K562 (cell line): ENCODE measurements at regions not wholly inside any gene's neighbourhood (a gene's known extent, or its start where the extent isn't known, plus 50 kb on each side); places are given as distances from the start of the nearest gene placed in this dataset.

Experiments
- ATAC-seq: fragments of 200-7000 bp; cut with Tn5 transposase; 3 replicates; pipeline ENCODE4 v1.9.1; 2020; ENCODE audit warnings: moderate library complexity
- BruUV-seq: library from RNA; stranded (reverse); fragments of 400-500 nt; replicated peaks from 2 replicates; lab custom pipeline; 2021; lab: Mats Ljungman, UMichigan
- CTCF ChIA-PET: fragments of 300-600 bp; formaldehyde crosslinking; extraction: SDS; loops from one replicate; lab custom pipeline; 2021; ENCODE audit warnings: low intra/inter-chr PET ratio; lab: Yijun Ruan, JAX
- POLR2A ChIA-PET: fragments of 300-600, 350-650 bp; sonication (Branson Sonifier 250); formaldehyde crosslinking; extraction: SDS; loops from one replicate; lab custom pipeline; 2021; ENCODE audit warnings: antibody characterized with exemption, inconsistent platforms; lab: Yijun Ruan, JAX
- DNase-seq, 4 experiments: peaks; one replicate each; pipeline versions ENCODE4 v3.0.0 to v3.0.0-alpha.2; 2011 to 2018; ENCODE audit warnings: low spot score in 3 of 4, mixed read lengths in 3 of 4; ENCODE audit errors: extremely low read depth in 1 of 4
- FAIRE-seq: peaks from 2 replicates; lab custom pipeline; 2011; peaks lifted over from hg19 to GRCh38; lab: Jason Lieb, UNC
- H2AFZ ChIP-seq: 2 replicates; pipeline ENCODE4 v1.6.0; 2011; ENCODE audit warnings: low read depth, low read length, control low read depth, inconsistent platforms
- H3K27ac ChIP-seq: fragments of 200-600 bp; 3 replicates; pipeline ENCODE4 v1.8.0; 2011; ENCODE audit warnings: low read depth, mild to moderate bottlenecking, control low read depth, inconsistent platforms, low read length, moderate library complexity, mixed read lengths; ENCODE audit errors: extremely low read depth
- H3K27me3 ChIP-seq, 2 experiments: fragments of 300-600 bp in 1 of 2; 2 replicates in 1 of 2; 3 replicates in 1 of 2; pipeline versions ENCODE4 v1.6.0 to v1.8.0; 2011; ENCODE audit warnings: inconsistent platforms in 2 of 2, low read length in 2 of 2, mild to moderate bottlenecking in 1 of 2, mixed read lengths in 1 of 2, moderate library complexity in 1 of 2; ENCODE audit not compliant: control insufficient read depth in 2 of 2, insufficient read depth in 2 of 2
- H3K36me3 ChIP-seq: fragments of 300-600 bp; 3 replicates; pipeline ENCODE4 v1.8.0; 2011; ENCODE audit warnings: mild to moderate bottlenecking, low read length, inconsistent platforms; ENCODE audit not compliant: control insufficient read depth, insufficient read depth
- H3K4me1 ChIP-seq, 2 experiments: fragments of 200-600 bp in 1 of 2; replicated peaks in 1 of 2; 2 replicates in 1 of 2; 3 replicates in 1 of 2; pipeline versions ENCODE4 v1.5.1 to v1.8.0; 2011; ENCODE audit warnings: inconsistent platforms in 2 of 2, low read length in 2 of 2, mild to moderate bottlenecking in 1 of 2, mixed read lengths in 1 of 2, moderate library complexity in 1 of 2; ENCODE audit not compliant: control insufficient read depth in 2 of 2, insufficient read depth in 2 of 2
- H3K4me2 ChIP-seq: 2 replicates; pipeline ENCODE4 v1.6.1; 2011; ENCODE audit warnings: low read length, control low read depth, inconsistent platforms, mixed read lengths; ENCODE audit not compliant: insufficient read depth
- H3K4me3 ChIP-seq: fragments of 200-600 bp; sonication (generic), shearing (Covaris generic); 2 replicates; pipeline ENCODE4 v1.5.1; 2016; ENCODE audit warnings: control low read depth, inconsistent platforms
- H3K79me2 ChIP-seq: fragments of 200-600 bp; 3 replicates; pipeline ENCODE4 v1.8.0; 2011; ENCODE audit warnings: low read length, inconsistent platforms; ENCODE audit not compliant: control insufficient read depth, insufficient read depth
- H3K9ac ChIP-seq, 2 experiments: 2 replicates each; pipeline versions ENCODE4 v1.6.0 to v1.6.1; 2011; ENCODE audit warnings: low read depth in 2 of 2, low read length in 2 of 2, control low read depth in 1 of 2, inconsistent platforms in 1 of 2, mild to moderate bottlenecking in 1 of 2, mixed read lengths in 1 of 2; ENCODE audit not compliant: insufficient read depth in 1 of 2
- H3K9me1 ChIP-seq: one replicate; pipeline ENCODE4 v1.6.0; 2011; ENCODE audit warnings: inconsistent platforms, mild to moderate bottlenecking, low read length, moderate library complexity; ENCODE audit not compliant: control insufficient read depth, insufficient read depth
- H3K9me3 ChIP-seq: replicated peaks from 2 replicates; pipeline ENCODE4 v1.5.1; 2011; ENCODE audit warnings: low read depth, low read length, inconsistent platforms; ENCODE audit not compliant: control insufficient read depth, insufficient read depth
- H4K20me1 ChIP-seq: replicated peaks from 2 replicates; pipeline ENCODE4 v1.6.1; 2011; ENCODE audit warnings: low read length, inconsistent platforms, mixed read lengths; ENCODE audit not compliant: control insufficient read depth, insufficient read depth
- ATF7 ChIP-seq: fragments of 450-650 bp; IDR thresholded peaks from 2 replicates; pipeline ENCODE4 v1.7.1; 2014; ENCODE audit warnings: mild to moderate bottlenecking, moderate library complexity
- BRF2 ChIP-seq: IDR thresholded peaks from 3 replicates; pipeline ENCODE4 v1.6.1; 2011; ENCODE audit warnings: borderline replicate concordance, mild to moderate bottlenecking; ENCODE audit not compliant: insufficient read length, insufficient read depth
- CREBBP ChIP-seq: IDR thresholded peaks from one replicate; pipeline ENCODE4 v1.6.1; 2012; ENCODE audit warnings: low read depth, mild to moderate bottlenecking, control low read depth, inconsistent platforms, low read length
- DLX4 ChIP-seq: fragments of 250-450 bp; sonication (Bioruptor Pico); IDR thresholded peaks from 2 replicates; pipeline ENCODE4 v1.6.1; 2021; ENCODE audit warnings: mild to moderate bottlenecking
- HDAC6 ChIP-seq: IDR thresholded peaks from 2 replicates; pipeline ENCODE4 v1.6.1; 2012; ENCODE audit warnings: low read depth, mild to moderate bottlenecking, control low read depth, inconsistent platforms, low read length, moderate library complexity
- LEF1 ChIP-seq: fragments of 450-650 bp; IDR thresholded peaks from 2 replicates; pipeline ENCODE4 v1.6.1; 2016; ENCODE audit warnings: mild to moderate bottlenecking
- PKNOX1 ChIP-seq: fragments of 450-650 bp; IDR thresholded peaks from 2 replicates; pipeline ENCODE4 v1.6.1; 2016
- POLR2AphosphoS5 ChIP-seq: IDR thresholded peaks from 2 replicates; pipeline ENCODE4 v1.6.1; 2011; ENCODE audit warnings: mild to moderate bottlenecking, low read depth, low read length, moderate library complexity; ENCODE audit not compliant: control insufficient read depth, insufficient read depth
- TBP ChIP-seq: optimal IDR thresholded peaks from 2 replicates; pipeline ENCODE3; 2011; ENCODE audit warnings: low read depth, low read length, improper control_type of control experiment
- TEAD1 ChIP-seq, 2 experiments: fragments of 450-650 bp in 1 of 2; sonication (generic) in 1 of 2; formaldehyde crosslinking; IDR thresholded peaks; 2 replicates each; pipeline versions ENCODE4 v1.4.0 to v1.8.0; 2020 to 2022; ENCODE audit warnings: mild to moderate bottlenecking in 2 of 2, missing genetic modification reagents in 1 of 2
- ZNF146 ChIP-seq: IDR thresholded peaks from one replicate; pipeline ENCODE4 v1.6.1; 2018; ENCODE audit warnings: missing compliant biosample characterization; ENCODE audit not compliant: unreplicated experiment
- ZNF785 ChIP-seq: fragments of 250-450 bp; sonication (Bioruptor Pico); IDR thresholded peaks from 2 replicates; pipeline ENCODE4 v1.4.0; 2020; ENCODE audit warnings: mild to moderate bottlenecking
- WGBS: fragments of 100-300 bp; shearing (Covaris generic); methylation state at CpG from one replicate; pipeline ENCODE4 v1.1.6; 2016; ENCODE audit warnings: low coverage, mixed read lengths; ENCODE audit not compliant: insufficient coverage; ENCODE audit errors: missing lambda C conversion rate; 5-methylcytosine and 5-hydroxymethylcytosine counted together
- in situ Hi-C: fragments of 300-500 bp; cut with MboI; formaldehyde crosslinking; loops from 4 replicates; pipeline ENCODE4 v1.15.0; 2018; ENCODE audit warnings: inconsistent platforms, mixed read lengths
- intact Hi-C: fragments of 100-400 bp; cut with micrococcal nuclease; formaldehyde crosslinking; loops from 2 replicates; pipeline ENCODE4 v1.14.2; 2022
- TF ChIP-seq, protein P1 (sequence below): fragments of 250-450 bp; sonication (Bioruptor Pico); IDR thresholded peaks from 2 replicates; pipeline ENCODE4 v1.9.0; 2021; ENCODE audit warnings: mild to moderate bottlenecking
- TF ChIP-seq, protein P2 (sequence below): fragments of 450-650 bp; IDR thresholded peaks from 2 replicates; pipeline ENCODE4 v1.6.1; 2018; ENCODE audit warnings: mild to moderate bottlenecking, low read depth; ENCODE audit not compliant: partially characterized antibody

- no peak for TF ChIP-seq PKNOX1
- TF ChIP-seq DLX4, result no peak
- TF ChIP-seq BRF2, result no peak
- no peak for TF ChIP-seq ZNF146 (CRISPR knock-in tag)
Observed at GRCh38 chr16:54647725-54648221, 282.9 kb upstream of the IRX5 start (continued).

GRCh38 chr16:54647216-54647615, 283.4 kb upstream of the IRX5 start:
- POLR2A ChIA-PET, result no interaction called here
- no peak for ATAC-seq
- intact Hi-C loops, result no loop called here
- TF ChIP-seq ATF7, result no peak
- no peak for TF ChIP-seq CREBBP
- no peak for TF ChIP-seq POLR2AphosphoS5
- TF ChIP-seq, protein P1, sequence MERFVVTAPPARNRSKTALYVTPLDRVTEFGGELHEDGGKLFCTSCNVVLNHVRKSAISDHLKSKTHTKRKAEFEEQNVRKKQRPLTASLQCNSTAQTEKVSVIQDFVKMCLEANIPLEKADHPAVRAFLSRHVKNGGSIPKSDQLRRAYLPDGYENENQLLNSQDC (CRISPR knock-in tag), result no peak
- no peak for TF ChIP-seq HDAC6
- TF ChIP-seq TBP, result no peak
- no peak for TF ChIP-seq ZNF785 (CRISPR knock-in tag)
- TF ChIP-seq TEAD1 (CRISPR knock-in tag; IDR thresholded peaks at IDR 0.05), result no peak
- TF ChIP-seq, protein P2, sequence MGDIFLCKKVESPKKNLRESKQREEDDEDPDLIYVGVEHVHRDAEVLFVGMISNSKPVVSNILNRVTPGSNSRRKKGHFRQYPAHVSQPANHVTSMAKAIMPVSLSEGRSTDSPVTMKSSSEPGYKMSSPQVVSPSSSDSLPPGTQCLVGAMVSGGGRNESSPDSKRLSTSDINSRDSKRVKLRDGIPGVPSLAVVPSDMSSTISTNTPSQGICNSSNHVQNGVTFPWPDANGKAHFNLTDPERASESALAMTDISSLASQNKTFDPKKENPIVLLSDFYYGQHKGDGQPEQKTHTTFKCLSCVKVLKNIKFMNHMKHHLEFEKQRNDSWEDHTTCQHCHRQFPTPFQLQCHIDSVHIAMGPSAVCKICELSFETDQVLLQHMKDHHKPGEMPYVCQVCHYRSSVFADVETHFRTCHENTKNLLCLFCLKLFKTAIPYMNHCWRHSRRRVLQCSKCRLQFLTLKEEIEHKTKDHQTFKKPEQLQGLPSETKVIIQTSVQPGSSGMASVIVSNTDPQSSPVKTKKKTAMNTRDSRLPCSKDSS, result no peak
- no peak for TF ChIP-seq LEF1

More at GRCh38 chr16:54647216-54647615, 283.4 kb upstream of the IRX5 start:
- Histone ChIP-seq H3K36me3 (no peaks in the 10 kb centered on the region), H3K4me2 (no peak overlapping the region), H3K9ac (no peak overlapping the region), H3K4me1 (no peaks in the 10 kb centered on the region), H3K9me3 (no peaks in the 10 kb centered on the region), H3K27me3 (peaks cover 8 to 30% of the 10 kb centered on the region in 2 experiments; a peak in 4 of 5 replicates), H3K79me2 (no peaks in the 10 kb centered on the region), H2AFZ (no peak overlapping the region), H4K20me1 (no peaks in the 10 kb centered on the region), H3K27ac (no peak overlapping the region), H3K9me1 (no peaks in the 10 kb centered on the region), H3K4me3 (no peak overlapping the region)
- WGBS, result 0% methylated on average over 3 of the region's 3 CpGs
- BruUV-seq, result no TSS peak
- FAIRE-seq (no peak), DNase-seq (no peak)
- CTCF ChIA-PET, result no interaction called here
- in situ Hi-C loops, result no loop called here
